Spleen (tissue), 7 donors: ENCODE measurements at regions not wholly inside any gene's neighbourhood (a gene's known extent, or its start where the extent isn't known, plus 50 kb on each side); places are given as distances from the start of the nearest gene placed in this dataset.

Experiments
- CTCF ChIP-seq, 11 experiments: fragments of 200-600 bp in 7 of 11; fragments of 450-650 bp in 4 of 11; sonication (generic) in 4 of 11; IDR thresholded peaks in 8 of 11; conservative IDR thresholded peaks in 3 of 11; 1 replicate in 7 of 11; 2 replicates in 4 of 11; pipeline versions ENCODE4 v1.4.0 to v1.8.0; 2016 to 2021; ENCODE audit warnings: antibody characterized with exemption in 11 of 11, inconsistent platforms in 4 of 11, mild to moderate bottlenecking in 1 of 11
- POLR2A ChIP-seq, 3 donors: fragments of 450-650 bp; IDR thresholded peaks; one replicate each; pipeline ENCODE4 v1.5.1; 2017; ENCODE audit warnings: antibody characterized with exemption in 3 of 3, mild to moderate bottlenecking in 1 of 3
- POLR2AphosphoS5 ChIP-seq, 3 donors: sonication (generic); formaldehyde crosslinking; IDR thresholded peaks; one replicate each; pipeline ENCODE4 v1.5.1; 2017; ENCODE audit warnings: antibody characterized with exemption in 3 of 3
- donor health status: DM: no; HTN: no; CAD: no; lungs with moderate emphysema.
- donor health status: DM: no; HTN: no; CAD: no.
- donor health status: DM: no; HTN: no; CAD: no.

GRCh38 chr15:81851325-81851724 lies 194.5 kb downstream of the MEX3B start:
- no peak for TF ChIP-seq CTCF (IDR thresholded peaks at IDR 0.05 in 8 of 11, conservative IDR thresholded peaks at IDR 0.05 in 3 of 11)
- TF ChIP-seq POLR2AphosphoS5 (IDR thresholded peaks at IDR 0.05) = no peak
- no peak for TF ChIP-seq POLR2A (IDR thresholded peaks at IDR 0.05)
